IPS DF 6.9 (cell line): ENCODE measurements at regions not wholly inside any gene's neighbourhood (a gene's known extent, or its start where the extent isn't known, plus 50 kb on each side); places are given as distances from the start of the nearest gene placed in this dataset.

ENCODE experiments used
- DNase-seq: peaks from one replicate; pipeline ENCODE4 v3.0.0-alpha.2; 2013; ENCODE audit warnings: low read depth, low spot score
- H3K27ac ChIP-seq: one replicate; pipeline ENCODE4 v1.5.1; 2013; ENCODE audit warnings: low read length, control low read depth
- H3K27me3 ChIP-seq: 2 replicates; pipeline ENCODE4 v1.6.1; 2013; ENCODE audit warnings: mild to moderate bottlenecking, low read length; ENCODE audit not compliant: control insufficient read depth, insufficient read depth
- H3K36me3 ChIP-seq: 2 replicates; pipeline ENCODE4 v1.6.1; 2013; ENCODE audit warnings: low read length; ENCODE audit not compliant: control insufficient read depth, insufficient read depth
- H3K4me1 ChIP-seq: 2 replicates; pipeline ENCODE4 v1.6.1; 2013; ENCODE audit warnings: low read length; ENCODE audit not compliant: control insufficient read depth, insufficient read depth
- H3K4me3 ChIP-seq: 2 replicates; pipeline ENCODE4 v1.5.1; 2013; ENCODE audit warnings: mild to moderate bottlenecking, low read length
- H3K9me3 ChIP-seq: 2 replicates; pipeline ENCODE4 v1.6.1; 2013; ENCODE audit warnings: low read length, inconsistent platforms; ENCODE audit not compliant: control insufficient read depth, insufficient read depth
- WGBS: extraction: QIAGEN DNeasy Blood & Tissue Kit; methylation state at CpG from one replicate; pipeline ENCODE4 v1.1.7; 2013; ENCODE audit warnings: mixed read lengths, missing lambda C conversion rate; ENCODE audit not compliant: insufficient read length, insufficient coverage; 5-methylcytosine and 5-hydroxymethylcytosine counted together

- Histone ChIP-seq H3K27ac (no peak overlapping the region), H3K27me3 (no peaks in the 10 kb centered on the region), H3K4me3 (no peak overlapping the region), H3K4me1 (no peaks in the 10 kb centered on the region), H3K36me3 (no peaks in the 10 kb centered on the region), H3K9me3 (no peaks in the 10 kb centered on the region)
- no peak for DNase-seq
- no CpG with 5 or more reads among the region's 2 CpGs for WGBS
Measured at GRCh38 chr21:29470397-29470796, 171.7 kb downstream of the BACH1 start.

- Histone ChIP-seq H3K36me3 (no peaks in the 10 kb centered on the region), H3K4me3 (no peak overlapping the region), H3K27ac (no peak overlapping the region), H3K4me1 (no peaks in the 10 kb centered on the region), H3K27me3 (no peaks in the 10 kb centered on the region), H3K9me3 (no peaks in the 10 kb centered on the region)
- no peak for DNase-seq
- WGBS = no CpG with 5 or more reads among the region's 2 CpGs
Measured at GRCh38 chr21:29473808-29474207, 175.1 kb downstream of the BACH1 start.

GRCh38 chr21:29475329-29475728 is 176.6 kb downstream of the BACH1 start:
- Histone ChIP-seq H3K9me3 (no peaks in the 10 kb centered on the region), H3K4me1 (no peaks in the 10 kb centered on the region), H3K4me3 (no peak overlapping the region), H3K36me3 (no peaks in the 10 kb centered on the region), H3K27me3 (no peaks in the 10 kb centered on the region), H3K27ac (no peak overlapping the region)
- WGBS = no CpG with 5 or more reads among the region's 2 CpGs
- no peak for DNase-seq

- Histone ChIP-seq H3K27me3 (no peaks in the 10 kb centered on the region), H3K9me3 (no peaks in the 10 kb centered on the region), H3K4me1 (no peaks in the 10 kb centered on the region), H3K36me3 (no peaks in the 10 kb centered on the region), H3K27ac (no peak overlapping the region), H3K4me3 (no peak overlapping the region)
- DNase-seq = no peak
- WGBS = no CpG with 5 or more reads among the region's 5 CpGs
Measured at GRCh38 chr21:29477347-29477746, 178.6 kb downstream of the BACH1 start.

- Histone ChIP-seq H3K4me1 (no peaks in the 10 kb centered on the region), H3K4me3 (no peak overlapping the region), H3K9me3 (no peaks in the 10 kb centered on the region), H3K27ac (no peak overlapping the region), H3K27me3 (no peaks in the 10 kb centered on the region), H3K36me3 (no peaks in the 10 kb centered on the region)
- DNase-seq = no peak
- WGBS = no CpG with 5 or more reads among the region's 5 CpGs
Measured at GRCh38 chr21:29477941-29478340, 179.2 kb downstream of the BACH1 start.

GRCh38 chr21:29481081-29481480 is 182.4 kb downstream of the BACH1 start:
- no peaks in the 10 kb centered on the region for H3K27me3 ChIP-seq
- H3K27ac ChIP-seq = no peak overlapping the region
- WGBS = no CpG with 5 or more reads among the region's 5 CpGs

GRCh38 chr21:29481641-29482040 is 182.9 kb downstream of the BACH1 start:
- H3K4me1 ChIP-seq = no peaks in the 10 kb centered on the region
- H3K4me3 ChIP-seq = no peak overlapping the region
- H3K27ac ChIP-seq = no peak overlapping the region
- H3K36me3 ChIP-seq = no peaks in the 10 kb centered on the region
- DNase-seq = no peak
- WGBS = no CpG with 5 or more reads among the region's 2 CpGs
- no peaks in the 10 kb centered on the region for H3K27me3 ChIP-seq
- H3K9me3 ChIP-seq = no peaks in the 10 kb centered on the region

More at GRCh38 chr21:29481081-29481480, 182.4 kb downstream of the BACH1 start:
- Histone ChIP-seq H3K4me3 (no peak overlapping the region), H3K4me1 (no peaks in the 10 kb centered on the region), H3K36me3 (no peaks in the 10 kb centered on the region), H3K9me3 (no peaks in the 10 kb centered on the region)
- DNase-seq = no peak

GRCh38 chr21:29486306-29486807 is 187.6 kb downstream of the BACH1 start:
- H3K27me3 ChIP-seq = no peaks in the 10 kb centered on the region

More at GRCh38 chr21:29486306-29486807, 187.6 kb downstream of the BACH1 start:
- no peak for DNase-seq
- Histone ChIP-seq H3K27ac (no peak overlapping the region), H3K4me3 (no peak overlapping the region), H3K4me1 (no peaks in the 10 kb centered on the region), H3K9me3 (no peaks in the 10 kb centered on the region), H3K36me3 (no peaks in the 10 kb centered on the region)
